ENCODE measurements at regions not wholly inside any gene's neighbourhood (a gene's known extent, or its start where the extent isn't known, plus 50 kb on each side); places are given as distances from the start of the nearest gene placed in this dataset.

- TF ChIP-seq CTCF (IDR thresholded peaks at IDR 0.05; ENCODE audit: unreplicated experiment): no peak
- POLR2A ChIA-PET: no interaction called here
- H3K27ac Mint-ChIP-seq (ENCODE audit: low read depth, unreplicated experiment): no peak overlapping the region
- CTCF ChIA-PET: no interaction called here
- no TSS peak for BruUV-seq (replicated peaks)
- no peaks in the 10 kb centered on the region for H3K27me3 Mint-ChIP-seq (ENCODE audit: insufficient read depth, unreplicated experiment)
- no peaks in the 10 kb centered on the region for H3K4me1 Mint-ChIP-seq (ENCODE audit: insufficient read depth, unreplicated experiment)
- peaks cover 4% of the 10 kb centered on the region for H3K36me3 Mint-ChIP-seq (ENCODE audit: insufficient read depth, unreplicated experiment)
- no peak overlapping the region for H3K4me3 Mint-ChIP-seq (ENCODE audit: unreplicated experiment)
- intact Hi-C loops (cut with micrococcal nuclease): no loop called here
- DNase-seq (ENCODE audit: unreplicated experiment): no peak
- H3K9me3 Mint-ChIP-seq (ENCODE audit: unreplicated experiment): peaks cover 9% of the 10 kb centered on the region
Observed at GRCh38 chr18:29434650-29435049, 1257.7 kb upstream of the CDH2 start.

- no peak overlapping the region for H3K27ac Mint-ChIP-seq (ENCODE audit: low read depth, unreplicated experiment)
Observed at GRCh38 chr18:29430416-29430815, 1253.5 kb upstream of the CDH2 start.

GRCh38 chr18:29418136-29418535 is 1241.2 kb upstream of the CDH2 start:
- Mint-ChIP-seq H3K9me3 (ENCODE audit: unreplicated experiment) (peaks cover 16% of the 10 kb centered on the region), H3K4me1 (ENCODE audit: insufficient read depth, unreplicated experiment) (no peaks in the 10 kb centered on the region), H3K36me3 (ENCODE audit: insufficient read depth, unreplicated experiment) (no peaks in the 10 kb centered on the region), H3K27ac (ENCODE audit: low read depth, unreplicated experiment) (no peak overlapping the region), H3K27me3 (ENCODE audit: insufficient read depth, unreplicated experiment) (no peaks in the 10 kb centered on the region), H3K4me3 (ENCODE audit: unreplicated experiment) (no peak overlapping the region)
- BruUV-seq (replicated peaks): no TSS peak
- intact Hi-C loops (cut with micrococcal nuclease): no loop called here
- DNase-seq (ENCODE audit: unreplicated experiment): no peak
- POLR2A ChIA-PET: no interaction called here
- TF ChIP-seq CTCF (IDR thresholded peaks at IDR 0.05; ENCODE audit: unreplicated experiment): no peak
- CTCF ChIA-PET: no interaction called here

More at GRCh38 chr18:29430416-29430815, 1253.5 kb upstream of the CDH2 start:
- Mint-ChIP-seq H3K4me3 (ENCODE audit: unreplicated experiment) (no peak overlapping the region), H3K36me3 (ENCODE audit: insufficient read depth, unreplicated experiment) (no peaks in the 10 kb centered on the region), H3K4me1 (ENCODE audit: insufficient read depth, unreplicated experiment) (no peaks in the 10 kb centered on the region), H3K27me3 (ENCODE audit: insufficient read depth, unreplicated experiment) (no peaks in the 10 kb centered on the region), H3K9me3 (ENCODE audit: unreplicated experiment) (peaks cover 17% of the 10 kb centered on the region)
- POLR2A ChIA-PET: no interaction called here
- BruUV-seq (replicated peaks): no TSS peak
- intact Hi-C loops (cut with micrococcal nuclease): no loop called here
- DNase-seq (ENCODE audit: unreplicated experiment): peak; percentile 4
- CTCF ChIA-PET: interaction anchor here (0.7 kb wide), 1 partner anchor 29 kb away, joined by 3 read pairs; no protein-coding TSS in a partner anchor
- TF ChIP-seq CTCF (IDR thresholded peaks at IDR 0.05; ENCODE audit: unreplicated experiment): no peak

- BruUV-seq (replicated peaks): no TSS peak
- no peaks in the 10 kb centered on the region for H3K4me1 Mint-ChIP-seq (ENCODE audit: insufficient read depth, unreplicated experiment)
- no peak for DNase-seq (ENCODE audit: unreplicated experiment)
- TF ChIP-seq CTCF (IDR thresholded peaks at IDR 0.05; ENCODE audit: unreplicated experiment): no peak
- CTCF ChIA-PET: no interaction called here
- no peaks in the 10 kb centered on the region for H3K9me3 Mint-ChIP-seq (ENCODE audit: unreplicated experiment)
- POLR2A ChIA-PET: no interaction called here
- no peaks in the 10 kb centered on the region for H3K27me3 Mint-ChIP-seq (ENCODE audit: insufficient read depth, unreplicated experiment)
- no peak overlapping the region for H3K4me3 Mint-ChIP-seq (ENCODE audit: unreplicated experiment)
- H3K27ac Mint-ChIP-seq (ENCODE audit: low read depth, unreplicated experiment): no peak overlapping the region
- intact Hi-C loops (cut with micrococcal nuclease): no loop called here
- no peaks in the 10 kb centered on the region for H3K36me3 Mint-ChIP-seq (ENCODE audit: insufficient read depth, unreplicated experiment)
Observed at GRCh38 chr18:29406996-29407395, 1230.1 kb upstream of the CDH2 start.

Measured in MCF 10A (cell line).